ENCODE measurements at regions not wholly inside any gene's neighbourhood (a gene's known extent, or its start where the extent isn't known, plus 50 kb on each side); places are given as distances from the start of the nearest gene placed in this dataset.

DNA sequence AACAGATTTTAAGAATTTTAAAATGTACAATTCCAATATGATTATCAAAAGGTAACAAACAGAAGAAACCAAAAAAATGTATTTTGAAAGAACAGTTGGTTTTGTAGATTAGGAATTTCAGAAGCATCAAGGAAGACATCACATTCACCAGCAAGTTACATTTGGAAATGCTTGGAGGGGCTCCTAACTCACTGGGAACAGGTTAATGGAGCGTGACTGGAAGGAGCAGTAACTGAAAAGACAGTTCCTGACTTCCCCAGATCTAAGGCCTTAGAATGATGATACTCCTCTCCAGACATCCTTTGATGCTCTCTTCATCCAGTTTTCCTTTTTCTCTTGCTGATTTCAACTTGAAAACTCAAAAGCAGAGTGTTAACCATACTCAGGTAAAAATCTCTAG lies 220.0 kb upstream of the EGLN3 start:
- TF ChIP-seq, protein P1, sequence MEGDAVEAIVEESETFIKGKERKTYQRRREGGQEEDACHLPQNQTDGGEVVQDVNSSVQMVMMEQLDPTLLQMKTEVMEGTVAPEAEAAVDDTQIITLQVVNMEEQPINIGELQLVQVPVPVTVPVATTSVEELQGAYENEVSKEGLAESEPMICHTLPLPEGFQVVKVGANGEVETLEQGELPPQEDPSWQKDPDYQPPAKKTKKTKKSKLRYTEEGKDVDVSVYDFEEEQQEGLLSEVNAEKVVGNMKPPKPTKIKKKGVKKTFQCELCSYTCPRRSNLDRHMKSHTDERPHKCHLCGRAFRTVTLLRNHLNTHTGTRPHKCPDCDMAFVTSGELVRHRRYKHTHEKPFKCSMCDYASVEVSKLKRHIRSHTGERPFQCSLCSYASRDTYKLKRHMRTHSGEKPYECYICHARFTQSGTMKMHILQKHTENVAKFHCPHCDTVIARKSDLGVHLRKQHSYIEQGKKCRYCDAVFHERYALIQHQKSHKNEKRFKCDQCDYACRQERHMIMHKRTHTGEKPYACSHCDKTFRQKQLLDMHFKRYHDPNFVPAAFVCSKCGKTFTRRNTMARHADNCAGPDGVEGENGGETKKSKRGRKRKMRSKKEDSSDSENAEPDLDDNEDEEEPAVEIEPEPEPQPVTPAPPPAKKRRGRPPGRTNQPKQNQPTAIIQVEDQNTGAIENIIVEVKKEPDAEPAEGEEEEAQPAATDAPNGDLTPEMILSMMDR (conservative IDR thresholded peaks at IDR 0.05; ENCODE audit: low read length) = no peak
- no peak for DNase-seq (ENCODE audit: low read depth)
- no peak overlapping the region for H3K4me3 ChIP-seq (ENCODE audit: low read length)

DNA sequence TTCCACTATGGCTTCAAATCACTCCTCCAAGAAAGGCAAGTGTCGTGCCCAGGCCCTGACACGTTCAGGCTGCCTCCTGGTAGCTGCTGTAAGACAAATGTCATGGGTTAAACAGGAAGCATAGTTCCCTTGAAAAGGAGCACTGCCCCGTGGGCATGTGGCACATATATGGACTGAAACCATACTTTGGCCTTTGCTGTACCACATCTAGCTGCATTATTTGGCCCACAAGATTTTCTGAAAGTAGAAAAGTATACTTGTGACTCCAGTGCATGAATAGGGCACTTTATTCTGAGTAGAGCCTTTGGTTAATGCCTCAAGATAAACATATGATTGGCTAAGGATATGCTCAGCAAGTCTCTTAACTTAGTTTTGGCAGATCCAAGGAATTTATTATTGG lies 218.7 kb upstream of the EGLN3 start:
- no peak for DNase-seq (ENCODE audit: low read depth)
- H3K4me3 ChIP-seq (ENCODE audit: low read length) = no peak overlapping the region
- TF ChIP-seq, protein P1 (conservative IDR thresholded peaks at IDR 0.05; ENCODE audit: low read length) = no peak

GRCh38 chr14:34168656-34169055 lies 217.8 kb upstream of the EGLN3 start:
- no peak overlapping the region for H3K4me3 ChIP-seq (ENCODE audit: low read length)
- TF ChIP-seq, protein P1 (conservative IDR thresholded peaks at IDR 0.05; ENCODE audit: low read length) = no peak

DNA sequence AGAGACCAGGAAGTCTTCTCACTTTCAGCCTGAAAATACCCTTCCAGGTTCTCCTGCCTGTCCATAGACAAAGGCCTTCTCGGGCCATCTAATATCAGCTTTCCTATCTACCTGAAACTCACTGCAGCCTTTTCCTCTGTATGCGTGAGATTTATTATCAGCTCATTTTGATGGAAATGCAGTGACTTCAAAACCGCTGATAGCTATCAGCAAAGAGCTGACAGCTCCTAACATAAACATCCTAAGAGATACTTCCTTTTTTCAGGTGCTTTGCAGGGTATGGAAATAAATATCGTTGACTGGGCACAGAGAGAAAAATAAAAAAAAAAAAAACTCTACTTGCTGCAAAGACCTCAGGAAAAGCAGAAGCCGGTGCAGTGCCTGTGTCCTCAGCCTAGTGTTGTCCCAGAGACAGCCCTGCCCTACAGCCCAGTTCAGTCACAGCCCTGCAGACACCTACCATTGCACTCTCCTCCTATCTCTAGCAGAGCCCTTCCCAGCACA lies 215.0 kb upstream of the EGLN3 start:
- DNase-seq (ENCODE audit: low read depth) = no peak
- TF ChIP-seq, protein P1 (conservative IDR thresholded peaks at IDR 0.05; ENCODE audit: low read length) = no peak
- H3K4me3 ChIP-seq (ENCODE audit: low read length) = no peak overlapping the region

More at GRCh38 chr14:34168656-34169055, 217.8 kb upstream of the EGLN3 start:
- DNase-seq (ENCODE audit: low read depth) = no peak

DNA sequence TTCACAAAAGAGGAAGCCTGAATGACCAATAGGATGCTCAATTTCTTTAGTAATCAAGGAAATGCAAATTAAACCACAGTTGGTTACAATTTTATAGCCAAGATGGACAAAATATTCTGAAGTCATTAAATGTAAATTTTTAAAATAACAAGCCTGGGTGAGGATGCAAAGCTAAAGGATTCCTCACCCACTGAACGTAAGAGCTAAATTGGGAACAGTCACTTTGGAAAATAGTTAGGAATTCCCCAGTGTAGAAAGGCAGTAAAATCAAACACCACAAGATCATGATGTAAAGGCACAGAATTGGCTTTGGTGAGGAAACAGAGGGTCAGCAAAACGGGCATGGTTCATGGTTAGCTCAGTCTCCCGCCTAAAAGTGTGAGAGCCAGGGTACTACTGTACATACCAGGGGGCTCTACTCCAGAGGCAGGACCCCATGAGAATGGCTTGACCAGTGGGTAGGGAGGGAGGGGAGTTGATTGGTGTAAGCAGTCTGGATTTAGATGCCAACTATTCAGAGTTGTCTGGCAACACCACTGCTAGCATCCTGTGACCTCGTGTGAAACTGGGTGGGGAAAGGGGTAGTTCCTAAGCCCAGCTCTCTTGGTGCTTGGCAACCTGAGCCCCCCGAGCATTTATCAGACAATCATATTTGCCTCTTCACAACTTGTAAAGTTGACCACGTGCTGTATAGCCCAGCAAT lies 213.4 kb upstream of the EGLN3 start:
- TF ChIP-seq, protein P1 (conservative IDR thresholded peaks at IDR 0.05; ENCODE audit: low read length) = no peak
- no peak for DNase-seq (ENCODE audit: low read depth)

DNA sequence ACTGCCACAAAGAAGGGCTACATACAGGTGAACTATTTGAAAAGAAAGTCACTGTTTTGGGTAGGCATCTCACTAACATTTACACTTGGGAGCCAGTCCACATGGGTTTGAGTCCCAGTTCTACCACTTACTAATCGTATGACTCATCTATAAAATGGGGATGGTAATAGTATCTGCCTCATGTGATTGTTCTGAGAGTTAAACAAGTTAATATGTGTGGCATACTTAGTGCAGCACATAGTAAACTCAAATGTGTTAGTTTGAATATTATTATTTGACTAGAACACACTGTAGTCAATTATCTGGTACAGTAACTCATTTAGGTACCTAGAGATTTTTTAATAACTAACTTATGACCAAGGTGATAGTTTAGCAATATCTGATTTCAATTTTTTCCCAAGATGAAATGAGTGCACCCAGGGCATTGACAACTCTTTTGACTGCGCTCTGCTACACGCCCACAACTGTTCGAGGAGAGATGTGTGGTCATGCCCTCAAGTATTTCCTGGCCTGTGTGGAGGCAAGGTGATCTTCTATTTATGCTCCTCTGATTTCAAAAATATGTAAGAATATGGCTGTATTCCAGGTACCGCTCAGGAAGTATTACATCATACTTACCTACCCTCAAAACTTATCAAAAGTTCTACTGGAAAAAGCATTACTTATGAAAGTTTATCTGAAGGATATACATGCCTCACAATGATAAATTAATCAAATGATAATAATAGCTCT lies 210.6 kb upstream of the EGLN3 start:
- H3K4me3 ChIP-seq (ENCODE audit: low read length) = no peak overlapping the region
- TF ChIP-seq, protein P1 (conservative IDR thresholded peaks at IDR 0.05; ENCODE audit: low read length) = no peak
- DNase-seq (ENCODE audit: low read depth) = no peak

More for the DNA sequence above, 213.4 kb upstream of the EGLN3 start:
- no peak overlapping the region for H3K4me3 ChIP-seq (ENCODE audit: low read length)

GRCh38 chr14:34160619-34161018 lies 209.7 kb upstream of the EGLN3 start:
- TF ChIP-seq, protein P1 (conservative IDR thresholded peaks at IDR 0.05; ENCODE audit: low read length) = no peak
- no peak for DNase-seq (ENCODE audit: low read depth)
- H3K4me3 ChIP-seq (ENCODE audit: low read length) = no peak overlapping the region
